NCI-H128 (cell line): ENCODE measurements at regions not wholly inside any gene's neighbourhood (a gene's known extent, or its start where the extent isn't known, plus 50 kb on each side); places are given as distances from the start of the nearest gene placed in this dataset.
"Not testable (repeated sequence)": the region's sequence is repeated elsewhere in the genome, so short reads cannot be mapped to it uniquely, and the experiment has no call there.

Experiments
- DNase-seq: peaks from one replicate; lab custom pipeline; 2025; ENCODE audit not compliant: unreplicated experiment; lab: John Stamatoyannopoulos, UW

- no peak for DNase-seq
These were observed 147.4 kb downstream of the ABHD5 start for GRCh38 chr3:43838009-43838758.

GRCh38 chr3:43838877-43839276 is 148.1 kb downstream of the ABHD5 start:
- DNase-seq, result no peak

- DNase-seq, result no peak
These were observed 152.6 kb downstream of the ABHD5 start for GRCh38 chr3:43843386-43843785.

GRCh38 chr3:43844757-43845156 is 154.0 kb downstream of the ABHD5 start:
- no peak for DNase-seq

- not testable (repeated sequence) for DNase-seq
These were observed 154.8 kb downstream of the ABHD5 start for GRCh38 chr3:43845553-43845952.

GRCh38 chr3:43852066-43852465 is 161.3 kb downstream of the ABHD5 start:
- no peak for DNase-seq

GRCh38 chr3:43854283-43854682 is 163.5 kb downstream of the ABHD5 start:
- DNase-seq, result no peak

- no peak for DNase-seq
These were observed 164.2 kb downstream of the ABHD5 start for GRCh38 chr3:43854916-43855315.

GRCh38 chr3:43855674-43856299 is 165.0 kb downstream of the ABHD5 start:
- peak; percentile 45 for DNase-seq

- no peak for DNase-seq
These were observed 165.6 kb downstream of the ABHD5 start for GRCh38 chr3:43856351-43856750.

GRCh38 chr3:43856761-43857160 is 166.0 kb downstream of the ABHD5 start:
- no peak for DNase-seq

GRCh38 chr3:43857361-43858293 is 166.9 kb downstream of the ABHD5 start:
- DNase-seq, result no peak

- no peak for DNase-seq
These were observed 167.6 kb downstream of the ABHD5 start for GRCh38 chr3:43858294-43858701.

- no peak for DNase-seq
These were observed 169.0 kb downstream of the ABHD5 start for GRCh38 chr3:43859766-43860165.

- DNase-seq, result no peak
These were observed 170.9 kb downstream of the ABHD5 start for GRCh38 chr3:43861635-43862034.

- no peak for DNase-seq
These were observed 171.7 kb downstream of the ABHD5 start for GRCh38 chr3:43862470-43862869.

- no peak for DNase-seq
These were observed 172.5 kb downstream of the ABHD5 start for GRCh38 chr3:43862992-43863805.

- no peak for DNase-seq
These were observed 173.5 kb downstream of the ABHD5 start for GRCh38 chr3:43863966-43864933.

- DNase-seq, result no peak
These were observed 174.6 kb downstream of the ABHD5 start for GRCh38 chr3:43865351-43865750.
